Right forelimb (tissue), 1 donor: ENCODE measurements at regions not wholly inside any gene's neighbourhood (a gene's known extent, or its start where the extent isn't known, plus 50 kb on each side); places are given as distances from the start of the nearest gene placed in this dataset.

ENCODE experiments used
- DNase-seq: peaks from one replicate; pipeline ENCODE4 v3.0.0-alpha.2; 2018

DNA sequence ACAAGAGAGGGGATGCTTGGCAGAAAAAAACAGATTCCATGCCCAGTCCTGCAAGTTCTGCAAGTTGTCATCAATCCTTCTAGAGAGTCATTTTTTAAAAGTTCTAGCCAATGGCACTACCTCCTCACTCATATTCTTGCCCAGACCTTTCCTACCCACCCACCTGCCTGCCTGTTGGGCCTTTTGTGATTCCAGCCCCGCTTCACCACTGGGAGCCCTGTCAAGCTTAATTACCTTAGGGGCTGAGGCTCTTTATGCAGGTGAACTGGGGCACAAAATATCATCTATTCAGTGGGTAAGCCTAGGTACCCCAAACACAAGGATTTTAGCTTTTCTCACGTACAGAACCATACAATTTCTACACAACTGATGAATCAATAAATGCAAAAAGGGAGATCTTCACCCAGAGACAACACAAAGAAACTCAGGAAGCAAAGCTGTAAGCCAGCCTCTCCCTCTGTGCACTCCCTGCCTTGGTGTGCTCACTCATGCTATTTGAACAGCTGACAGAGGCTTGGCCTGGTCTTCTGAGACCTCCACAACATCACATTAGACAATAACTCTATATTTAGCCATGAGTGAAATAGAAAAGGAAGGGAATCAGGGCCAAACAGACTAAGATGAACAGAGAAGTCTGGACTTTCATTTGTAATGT is 222.6 kb downstream of the HTR7 start:
- no peak for DNase-seq

DNA sequence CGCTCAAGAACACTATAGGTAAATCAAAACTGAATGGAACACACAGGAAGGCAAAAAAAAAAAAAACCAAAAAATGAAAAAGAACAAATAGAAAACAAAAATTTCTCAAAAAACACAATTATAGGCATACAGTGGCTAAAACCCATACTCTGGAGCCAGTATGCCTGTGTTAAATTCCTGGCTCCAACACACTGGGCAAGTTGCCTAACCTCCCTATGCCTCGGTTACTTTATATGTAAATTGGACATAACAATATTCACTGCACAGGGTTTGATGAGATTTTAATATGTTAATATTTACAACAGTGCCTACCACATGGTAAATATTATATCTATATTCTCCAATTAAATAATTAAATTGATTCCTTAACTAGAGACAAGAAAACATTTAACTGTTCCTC is 217.1 kb downstream of the HTR7 start:
- DNase-seq = no peak

DNA sequence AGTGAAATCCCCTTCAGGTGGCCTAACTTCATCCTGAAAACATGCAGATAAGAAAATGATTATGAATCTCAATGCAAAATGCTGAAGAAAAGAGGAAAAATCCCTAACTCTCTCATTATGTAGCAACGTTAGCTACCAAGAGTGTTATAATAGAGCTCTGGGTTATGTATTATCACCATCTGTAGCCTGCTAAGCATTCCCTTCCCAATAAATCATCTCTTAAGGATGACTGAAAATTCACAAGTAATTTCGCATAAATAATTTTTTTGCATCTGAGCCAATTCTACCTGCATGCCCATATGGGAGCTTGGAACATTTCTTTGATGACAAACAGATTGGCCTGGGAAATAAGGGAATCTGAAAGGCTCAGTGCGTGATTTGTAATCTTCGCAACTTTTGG is 216.1 kb downstream of the HTR7 start:
- DNase-seq = no peak

DNA sequence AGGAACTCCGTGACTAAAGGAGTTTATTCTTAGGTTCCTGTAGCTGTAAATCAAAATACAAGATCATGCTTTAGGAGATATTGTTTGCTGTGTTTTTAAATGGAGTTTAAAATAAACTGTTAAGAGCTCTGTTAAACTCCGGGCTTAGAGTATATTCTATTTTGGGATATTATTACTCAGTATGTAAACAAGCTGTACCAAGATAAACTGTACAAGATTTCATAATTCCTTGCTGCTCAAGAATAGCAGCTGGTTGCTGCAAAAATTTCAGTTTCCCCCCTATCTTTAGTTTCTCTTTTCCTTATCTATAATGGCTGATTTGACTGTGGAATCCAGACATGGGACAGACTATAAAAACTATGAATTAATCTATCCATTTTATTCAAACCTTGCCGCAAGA is 215.7 kb downstream of the HTR7 start:
- DNase-seq = no peak

DNA sequence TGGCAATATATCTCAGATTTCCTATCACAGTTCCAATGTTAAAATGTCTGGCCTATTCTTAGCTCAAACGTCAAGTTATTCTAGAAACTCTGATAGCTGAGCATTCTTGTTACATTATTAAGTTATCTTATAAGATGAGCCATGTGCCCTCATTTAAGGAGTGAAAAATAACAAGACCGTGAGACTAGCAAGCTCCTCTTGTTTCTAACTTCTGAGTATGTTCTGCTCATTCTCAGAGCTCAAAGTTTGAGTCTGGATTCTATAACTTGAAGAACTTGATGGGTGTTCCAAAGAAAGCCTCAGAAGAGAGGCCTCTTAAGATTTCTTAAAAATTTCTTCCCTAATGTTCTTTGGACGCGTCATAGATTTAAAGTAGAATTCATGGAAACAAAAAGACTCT is 215.2 kb downstream of the HTR7 start:
- DNase-seq = no peak

DNA sequence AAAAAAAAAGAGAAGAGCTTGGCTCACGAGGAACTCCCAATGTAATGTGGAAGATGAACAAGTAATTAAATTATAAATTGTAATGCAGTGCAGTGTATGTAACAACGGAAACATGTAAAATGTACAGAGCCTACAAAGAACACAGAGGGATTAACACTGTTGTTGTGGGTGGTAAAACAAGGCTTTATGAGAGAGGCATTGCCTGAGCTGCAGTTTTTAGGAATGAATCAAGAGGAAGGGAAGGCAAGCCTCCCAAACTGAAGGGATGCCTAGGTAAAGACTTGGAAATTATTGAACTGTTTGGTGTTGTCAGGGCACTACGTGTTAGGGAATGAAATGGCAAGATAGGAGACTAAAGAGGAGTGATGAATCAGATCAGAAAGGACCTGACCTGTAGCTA is 213.7 kb downstream of the HTR7 start:
- DNase-seq = no peak

DNA sequence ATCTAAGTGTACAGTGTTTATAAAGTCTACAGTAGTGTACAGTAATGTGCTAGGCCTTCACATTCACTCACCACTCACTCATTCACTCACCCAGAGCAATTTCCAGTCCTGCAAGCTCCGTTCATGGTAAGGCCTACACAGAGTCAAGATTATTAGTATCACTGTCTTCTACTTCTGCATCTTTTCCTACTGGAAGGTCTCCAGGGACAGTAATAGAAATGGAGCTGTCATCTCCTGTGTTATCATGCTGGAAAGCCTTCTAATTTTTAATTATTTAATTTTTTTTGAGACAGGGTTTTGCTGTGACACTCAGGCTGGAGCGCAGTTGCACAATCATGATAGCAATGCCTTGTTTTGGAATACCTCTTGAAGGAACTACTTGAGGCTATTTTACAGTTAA is 207.0 kb downstream of the HTR7 start:
- DNase-seq = no peak

DNA sequence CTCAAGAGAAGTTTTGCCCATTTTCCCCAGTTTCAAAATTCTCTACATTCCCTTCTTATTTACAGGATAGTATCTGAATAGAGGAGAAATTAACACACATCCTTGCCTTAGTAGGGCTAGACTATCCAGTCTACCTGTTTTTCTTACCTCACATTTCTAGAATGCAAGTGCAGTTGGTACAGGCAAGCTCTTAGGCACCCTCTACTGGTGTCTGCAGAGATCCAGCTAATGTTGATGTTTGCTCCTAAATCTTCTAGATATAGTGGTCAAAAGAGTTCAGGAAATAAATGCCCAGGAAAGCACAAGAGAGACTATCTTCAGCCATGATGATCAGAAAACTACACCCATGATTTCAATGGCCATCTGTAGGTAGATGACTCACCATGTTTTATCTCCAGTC is 205.3 kb downstream of the HTR7 start:
- DNase-seq = no peak

DNA sequence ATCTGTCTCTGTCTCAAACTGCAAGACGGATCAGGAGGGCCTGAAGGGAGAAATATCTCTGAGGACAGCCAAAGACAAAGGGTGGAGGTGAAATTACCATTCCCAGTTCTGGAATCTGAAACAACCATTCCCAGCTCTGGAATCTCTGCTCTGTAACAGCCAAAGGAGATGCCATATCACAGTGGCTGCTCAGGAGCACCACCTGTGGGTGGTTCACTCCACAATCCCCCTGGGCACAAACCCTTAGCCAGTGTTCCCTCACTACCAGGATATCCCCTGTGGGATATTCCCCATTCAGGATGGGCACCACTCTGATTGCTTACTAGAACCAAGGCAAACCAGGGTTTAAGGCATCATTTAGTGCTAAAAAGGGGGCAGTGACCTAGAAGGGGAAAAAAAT is 199.0 kb downstream of the HTR7 start:
- no peak for DNase-seq

DNA sequence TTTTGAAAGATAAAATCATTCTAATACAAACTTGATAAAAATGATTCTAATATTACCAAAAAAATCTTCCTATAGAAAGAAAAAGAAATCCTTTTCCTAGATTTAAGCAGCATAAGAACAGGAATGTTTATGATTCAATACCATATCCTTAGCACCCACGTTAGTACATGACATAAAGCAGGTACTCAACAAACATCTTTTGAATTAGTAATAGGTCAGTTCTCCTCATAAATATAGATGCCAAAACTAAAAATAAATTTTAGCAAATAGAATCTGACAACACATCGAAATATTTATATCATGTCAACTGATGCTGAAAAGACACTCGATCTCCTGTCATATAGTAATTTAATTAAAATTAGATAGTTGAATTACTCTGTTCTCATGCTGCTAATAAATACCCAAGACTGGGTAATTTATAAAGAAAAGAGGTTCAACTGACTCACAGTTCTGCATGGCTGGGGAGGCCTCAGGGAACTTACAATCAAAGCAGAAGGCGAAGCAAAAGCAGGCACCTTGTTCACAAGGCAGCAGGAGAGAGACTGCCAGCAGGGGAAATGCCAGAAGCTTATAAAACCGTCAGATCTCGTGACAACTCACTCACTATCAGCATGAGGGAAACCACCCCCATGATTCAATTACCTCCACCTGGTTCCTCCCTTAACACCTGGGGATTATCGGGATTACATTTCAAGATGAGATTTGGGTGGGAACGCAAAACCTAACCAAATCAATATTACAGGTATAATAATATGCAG is 191.8 kb downstream of the HTR7 start:
- DNase-seq = no peak

DNA sequence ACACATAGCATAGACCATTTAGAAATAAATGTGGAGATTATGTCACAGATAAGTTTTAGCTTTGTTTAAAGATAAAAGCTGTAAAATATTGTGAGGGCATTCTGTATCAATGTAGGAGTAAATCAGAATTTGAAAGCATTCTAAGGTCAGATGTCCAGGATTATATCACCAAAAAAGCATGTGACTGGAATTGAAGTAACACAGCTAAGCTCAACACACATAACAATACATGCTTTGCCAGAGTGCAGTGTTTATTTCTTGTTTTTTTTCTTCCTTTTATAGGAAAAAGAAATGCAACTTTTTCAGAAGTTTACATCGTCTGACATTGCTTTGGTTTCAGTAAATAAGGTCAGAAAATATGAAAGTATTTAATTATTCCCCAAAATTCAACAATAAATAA is 183.4 kb downstream of the HTR7 start:
- no peak for DNase-seq

DNA sequence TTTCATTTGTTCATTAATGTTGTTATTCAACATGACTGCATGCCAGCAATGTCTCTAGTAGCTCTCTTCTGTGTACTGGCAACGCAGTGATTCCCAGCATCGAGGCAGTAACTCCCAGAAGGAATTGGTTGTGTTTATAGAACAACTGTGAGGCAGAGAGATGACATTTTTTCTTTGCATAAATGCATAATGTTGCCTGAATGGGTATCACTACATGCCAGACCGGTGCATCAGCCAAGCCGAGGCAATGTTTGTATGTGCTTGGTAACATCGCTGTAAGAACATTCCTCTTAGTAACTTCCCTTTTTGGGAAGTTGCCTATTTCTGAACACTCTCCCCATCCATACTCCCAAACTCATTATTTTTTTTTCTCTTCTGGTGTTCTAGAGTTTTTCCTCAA is 182.9 kb downstream of the HTR7 start:
- no peak for DNase-seq

DNA sequence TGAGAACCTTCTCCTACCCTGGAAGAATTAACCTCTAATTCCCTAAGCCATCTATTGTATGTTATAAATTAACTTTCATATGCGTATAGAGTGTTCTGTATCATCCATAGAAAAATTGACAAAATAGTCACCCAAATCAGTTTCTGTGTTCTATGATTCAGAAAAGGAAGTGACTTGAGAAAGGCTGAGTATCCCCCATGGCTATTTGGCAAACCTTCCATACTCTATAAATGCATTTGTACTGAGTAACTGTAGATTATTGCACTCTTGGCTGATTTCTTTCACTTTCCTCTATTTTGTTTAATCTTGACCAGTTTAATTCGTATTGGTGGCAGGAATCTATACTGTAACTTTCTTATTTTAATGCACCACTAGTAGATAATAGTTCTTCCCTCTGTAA is 182.2 kb downstream of the HTR7 start:
- DNase-seq = no peak
